ENCODE measurements at regions not wholly inside any gene's neighbourhood (a gene's known extent, or its start where the extent isn't known, plus 50 kb on each side); places are given as distances from the start of the nearest gene placed in this dataset.

DNA sequence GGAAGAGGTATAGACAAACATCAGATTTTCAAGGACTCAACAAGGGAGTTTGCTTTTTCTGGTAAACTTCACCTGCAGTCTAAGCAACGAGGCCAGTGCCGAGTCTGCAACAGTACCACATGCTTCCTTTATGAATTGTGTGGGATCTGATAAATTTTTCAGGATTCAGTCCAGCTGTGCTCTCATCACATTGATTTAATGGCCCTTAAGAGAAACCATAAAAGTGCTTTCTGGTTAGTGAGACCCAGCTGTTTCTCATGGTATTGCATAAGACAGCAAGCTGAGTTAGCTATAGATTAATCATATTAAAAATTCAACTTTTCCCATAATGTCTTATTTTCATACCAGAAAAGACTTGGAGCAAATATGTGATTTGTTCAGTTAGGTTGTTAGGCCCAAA is 291.4 kb downstream of the CENPW start:
- TF ChIP-seq, protein P1, sequence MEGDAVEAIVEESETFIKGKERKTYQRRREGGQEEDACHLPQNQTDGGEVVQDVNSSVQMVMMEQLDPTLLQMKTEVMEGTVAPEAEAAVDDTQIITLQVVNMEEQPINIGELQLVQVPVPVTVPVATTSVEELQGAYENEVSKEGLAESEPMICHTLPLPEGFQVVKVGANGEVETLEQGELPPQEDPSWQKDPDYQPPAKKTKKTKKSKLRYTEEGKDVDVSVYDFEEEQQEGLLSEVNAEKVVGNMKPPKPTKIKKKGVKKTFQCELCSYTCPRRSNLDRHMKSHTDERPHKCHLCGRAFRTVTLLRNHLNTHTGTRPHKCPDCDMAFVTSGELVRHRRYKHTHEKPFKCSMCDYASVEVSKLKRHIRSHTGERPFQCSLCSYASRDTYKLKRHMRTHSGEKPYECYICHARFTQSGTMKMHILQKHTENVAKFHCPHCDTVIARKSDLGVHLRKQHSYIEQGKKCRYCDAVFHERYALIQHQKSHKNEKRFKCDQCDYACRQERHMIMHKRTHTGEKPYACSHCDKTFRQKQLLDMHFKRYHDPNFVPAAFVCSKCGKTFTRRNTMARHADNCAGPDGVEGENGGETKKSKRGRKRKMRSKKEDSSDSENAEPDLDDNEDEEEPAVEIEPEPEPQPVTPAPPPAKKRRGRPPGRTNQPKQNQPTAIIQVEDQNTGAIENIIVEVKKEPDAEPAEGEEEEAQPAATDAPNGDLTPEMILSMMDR (IDR thresholded peaks at IDR 0.05): no peak
- TF ChIP-seq EP300 (IDR thresholded peaks at IDR 0.05) (no peak), POLR2A (IDR thresholded peaks at IDR 0.05) (no peak)
